ENCODE measurements at regions not wholly inside any gene's neighbourhood (a gene's known extent, or its start where the extent isn't known, plus 50 kb on each side); places are given as distances from the start of the nearest gene placed in this dataset.

DNA sequence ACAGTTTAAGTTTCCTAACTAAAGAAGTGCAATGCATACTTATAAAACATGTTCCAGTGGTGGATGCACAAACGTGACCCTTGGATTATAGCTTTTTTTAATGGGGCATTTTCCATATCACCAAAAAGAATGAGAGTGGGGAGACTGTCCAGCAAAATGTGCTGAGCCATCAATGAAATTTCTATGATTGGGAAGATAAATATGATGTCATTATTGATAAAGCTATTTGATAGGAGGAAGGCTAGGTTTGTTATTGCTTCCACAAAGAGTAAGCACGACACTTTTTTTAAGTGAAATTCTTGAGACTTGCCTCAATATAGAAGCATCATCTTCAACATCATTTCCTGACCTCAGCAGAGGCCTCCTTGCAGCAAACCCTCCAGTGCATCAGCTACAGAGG lies 174.6 kb upstream of the CLEC14A start:
- TF ChIP-seq, protein P1, sequence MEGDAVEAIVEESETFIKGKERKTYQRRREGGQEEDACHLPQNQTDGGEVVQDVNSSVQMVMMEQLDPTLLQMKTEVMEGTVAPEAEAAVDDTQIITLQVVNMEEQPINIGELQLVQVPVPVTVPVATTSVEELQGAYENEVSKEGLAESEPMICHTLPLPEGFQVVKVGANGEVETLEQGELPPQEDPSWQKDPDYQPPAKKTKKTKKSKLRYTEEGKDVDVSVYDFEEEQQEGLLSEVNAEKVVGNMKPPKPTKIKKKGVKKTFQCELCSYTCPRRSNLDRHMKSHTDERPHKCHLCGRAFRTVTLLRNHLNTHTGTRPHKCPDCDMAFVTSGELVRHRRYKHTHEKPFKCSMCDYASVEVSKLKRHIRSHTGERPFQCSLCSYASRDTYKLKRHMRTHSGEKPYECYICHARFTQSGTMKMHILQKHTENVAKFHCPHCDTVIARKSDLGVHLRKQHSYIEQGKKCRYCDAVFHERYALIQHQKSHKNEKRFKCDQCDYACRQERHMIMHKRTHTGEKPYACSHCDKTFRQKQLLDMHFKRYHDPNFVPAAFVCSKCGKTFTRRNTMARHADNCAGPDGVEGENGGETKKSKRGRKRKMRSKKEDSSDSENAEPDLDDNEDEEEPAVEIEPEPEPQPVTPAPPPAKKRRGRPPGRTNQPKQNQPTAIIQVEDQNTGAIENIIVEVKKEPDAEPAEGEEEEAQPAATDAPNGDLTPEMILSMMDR (conservative IDR thresholded peaks at IDR 0.05 in 1 of 2, IDR thresholded peaks at IDR 0.05 in 1 of 2; ENCODE audit: low read depth in 1 of 2, low read length in 2 of 2), result no peak
- TF ChIP-seq EZH2 (IDR thresholded peaks at IDR 0.05; ENCODE audit: low read length, missing control alignments), result no peak

Measured in fibroblast of lung (primary cell).